ENCODE measurements at regions not wholly inside any gene's neighbourhood (a gene's known extent, or its start where the extent isn't known, plus 50 kb on each side); places are given as distances from the start of the nearest gene placed in this dataset.

DNA sequence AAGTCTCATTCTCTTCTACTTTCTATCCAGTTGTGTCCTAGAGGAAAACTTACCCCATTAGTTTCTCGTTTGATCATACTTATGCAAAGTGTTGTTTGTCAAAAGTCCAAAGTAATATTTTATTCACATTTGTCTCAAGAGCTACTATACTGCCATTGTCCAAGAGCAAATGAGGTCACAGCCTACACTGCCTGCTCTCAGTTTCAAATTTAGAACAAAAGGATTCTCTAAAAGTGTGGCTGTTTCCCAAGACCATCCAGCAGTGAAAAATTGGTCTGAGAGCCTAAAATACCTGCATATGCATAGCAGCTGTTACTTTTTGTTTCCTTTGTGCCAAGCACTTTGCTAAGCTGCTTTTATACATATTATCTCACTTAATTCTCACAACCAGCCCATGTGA, 439.5 kb upstream of the NFE2L3 start:
- DNase-seq (ENCODE audit: extremely low read depth, low read depth), result no peak
- H3K4me3 ChIP-seq (replicated peaks; ENCODE audit: low read depth, low read length), result no peak overlapping the region
- TF ChIP-seq, protein P1, sequence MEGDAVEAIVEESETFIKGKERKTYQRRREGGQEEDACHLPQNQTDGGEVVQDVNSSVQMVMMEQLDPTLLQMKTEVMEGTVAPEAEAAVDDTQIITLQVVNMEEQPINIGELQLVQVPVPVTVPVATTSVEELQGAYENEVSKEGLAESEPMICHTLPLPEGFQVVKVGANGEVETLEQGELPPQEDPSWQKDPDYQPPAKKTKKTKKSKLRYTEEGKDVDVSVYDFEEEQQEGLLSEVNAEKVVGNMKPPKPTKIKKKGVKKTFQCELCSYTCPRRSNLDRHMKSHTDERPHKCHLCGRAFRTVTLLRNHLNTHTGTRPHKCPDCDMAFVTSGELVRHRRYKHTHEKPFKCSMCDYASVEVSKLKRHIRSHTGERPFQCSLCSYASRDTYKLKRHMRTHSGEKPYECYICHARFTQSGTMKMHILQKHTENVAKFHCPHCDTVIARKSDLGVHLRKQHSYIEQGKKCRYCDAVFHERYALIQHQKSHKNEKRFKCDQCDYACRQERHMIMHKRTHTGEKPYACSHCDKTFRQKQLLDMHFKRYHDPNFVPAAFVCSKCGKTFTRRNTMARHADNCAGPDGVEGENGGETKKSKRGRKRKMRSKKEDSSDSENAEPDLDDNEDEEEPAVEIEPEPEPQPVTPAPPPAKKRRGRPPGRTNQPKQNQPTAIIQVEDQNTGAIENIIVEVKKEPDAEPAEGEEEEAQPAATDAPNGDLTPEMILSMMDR (IDR thresholded peaks at IDR 0.05; ENCODE audit: low read depth, low read length, missing control alignments), result no peak

- TF ChIP-seq, protein P1 (IDR thresholded peaks at IDR 0.05; ENCODE audit: low read depth, low read length, missing control alignments), result no peak
- DNase-seq (ENCODE audit: extremely low read depth, low read depth), result no peak
- H3K4me3 ChIP-seq (replicated peaks; ENCODE audit: low read depth, low read length), result no peak overlapping the region
These were observed 438.0 kb upstream of the NFE2L3 start for GRCh38 chr7:25714013-25714412.

DNA sequence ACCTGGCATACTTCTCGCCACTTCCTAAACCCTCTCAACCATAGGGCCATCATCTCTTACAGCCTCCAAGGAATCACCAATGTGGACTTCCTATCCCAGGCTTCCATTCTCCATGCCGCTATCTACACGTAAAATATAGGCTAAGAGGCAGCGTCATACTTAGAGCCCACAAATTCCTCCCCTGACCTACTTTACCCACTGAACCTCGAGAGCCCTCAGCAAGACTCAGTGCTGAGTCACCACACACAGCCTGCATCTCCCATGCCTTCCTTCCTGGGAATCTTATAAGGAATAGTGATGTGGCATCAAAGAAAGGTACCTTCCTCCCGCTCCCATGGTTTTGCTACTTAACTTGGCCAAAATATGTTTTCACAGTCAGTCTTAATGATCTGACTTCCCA, 435.6 kb upstream of the NFE2L3 start:
- H3K4me3 ChIP-seq (replicated peaks; ENCODE audit: low read depth, low read length), result no peak overlapping the region
- no peak for DNase-seq (ENCODE audit: extremely low read depth, low read depth)
- TF ChIP-seq, protein P1 (IDR thresholded peaks at IDR 0.05; ENCODE audit: low read depth, low read length, missing control alignments), result no peak

- DNase-seq (ENCODE audit: extremely low read depth, low read depth), result no peak
- no peak overlapping the region for H3K4me3 ChIP-seq (replicated peaks; ENCODE audit: low read depth, low read length)
- TF ChIP-seq, protein P1 (IDR thresholded peaks at IDR 0.05; ENCODE audit: low read depth, low read length, missing control alignments), result no peak
These were observed 433.4 kb upstream of the NFE2L3 start for GRCh38 chr7:25718596-25718995.

GRCh38 chr7:25719190-25719896, 432.7 kb upstream of the NFE2L3 start:
- TF ChIP-seq, protein P1 (IDR thresholded peaks at IDR 0.05; ENCODE audit: low read depth, low read length, missing control alignments), result no peak
- no peak for DNase-seq (ENCODE audit: extremely low read depth, low read depth)
- H3K4me3 ChIP-seq (replicated peaks; ENCODE audit: low read depth, low read length), result no peak overlapping the region

GRCh38 chr7:25720427-25720826, 431.6 kb upstream of the NFE2L3 start:
- H3K4me3 ChIP-seq (replicated peaks; ENCODE audit: low read depth, low read length), result no peak overlapping the region
- TF ChIP-seq, protein P1 (IDR thresholded peaks at IDR 0.05; ENCODE audit: low read depth, low read length, missing control alignments), result no peak
- no peak for DNase-seq (ENCODE audit: extremely low read depth, low read depth)

GRCh38 chr7:25722856-25723255, 429.1 kb upstream of the NFE2L3 start:
- TF ChIP-seq, protein P1 (IDR thresholded peaks at IDR 0.05; ENCODE audit: low read depth, low read length, missing control alignments), result no peak
- H3K4me3 ChIP-seq (replicated peaks; ENCODE audit: low read depth, low read length), result no peak overlapping the region
- no peak for DNase-seq (ENCODE audit: extremely low read depth, low read depth)
